ENCODE measurements at regions not wholly inside any gene's neighbourhood (a gene's known extent, or its start where the extent isn't known, plus 50 kb on each side); places are given as distances from the start of the nearest gene placed in this dataset.

DNA sequence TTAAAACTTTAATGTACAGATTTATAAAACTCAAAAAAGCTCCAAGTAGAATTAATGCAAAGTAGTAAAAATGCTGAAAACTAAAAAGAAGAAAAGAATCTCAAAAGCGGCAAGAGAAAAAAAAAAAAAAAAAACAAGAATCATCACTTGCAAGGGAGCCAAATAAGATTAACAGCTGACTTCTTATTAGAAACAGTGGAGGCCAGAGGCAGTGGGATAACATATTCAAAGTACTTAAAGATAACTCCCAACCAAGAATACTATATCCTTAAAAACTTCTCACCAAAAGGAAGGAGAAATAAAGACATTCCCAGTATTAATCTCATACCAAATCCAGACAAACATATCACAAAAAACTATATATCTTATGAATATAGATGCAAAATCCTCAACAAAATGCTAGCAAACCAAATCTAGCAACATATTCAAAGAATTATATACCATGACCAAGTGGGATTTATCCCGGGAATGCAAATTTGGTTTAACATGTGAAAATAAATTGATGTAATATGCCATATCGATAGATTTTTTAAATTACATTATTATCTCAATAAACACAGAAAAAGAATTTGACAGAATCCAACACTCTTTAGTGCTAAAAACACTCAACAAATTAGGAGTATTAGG lies 62.7 kb downstream of the CAMK2N1 start:
- TF ChIP-seq CTCF (IDR thresholded peaks at IDR 0.05; ENCODE audit: low read depth, low read length, poor library complexity, severe bottlenecking) (no peak), EZH2phosphoT487 (IDR thresholded peaks at IDR 0.05; ENCODE audit: borderline replicate concordance, low read length) (no peak)

All from DOHH2 (cell line).